Uterus (tissue), 3 donors: ENCODE measurements at regions not wholly inside any gene's neighbourhood (a gene's known extent, or its start where the extent isn't known, plus 50 kb on each side); places are given as distances from the start of the nearest gene placed in this dataset.

Source experiments
- DNase-seq, 2 donors: peaks; one replicate each; pipeline ENCODE4 v3.0.0-alpha.2; 2019 to 2020
- H3K27ac ChIP-seq, 2 donors: fragments of 200-600 bp; sonication (generic); 1 replicate in 1 of 2; 2 replicates in 1 of 2; pipeline ENCODE4 v1.5.1; 2016 to 2018
- H3K27me3 ChIP-seq, 2 donors: fragments of 200-600 bp; sonication (generic); one replicate each; pipeline ENCODE4 v1.5.1; 2018 to 2019; ENCODE audit warnings: control low read depth in 1 of 2
- H3K36me3 ChIP-seq, 2 donors: fragments of 200-600 bp; sonication (generic); one replicate each; pipeline ENCODE4 v1.5.1; 2019; ENCODE audit warnings: control low read depth in 1 of 2
- H3K4me1 ChIP-seq, 2 donors: fragments of 200-600 bp; sonication (generic); one replicate each; pipeline ENCODE4 v1.5.1; 2018 to 2019; ENCODE audit warnings: control low read depth in 1 of 2
- H3K4me3 ChIP-seq, 2 donors: fragments of 200-600 bp; sonication (generic); 1 replicate in 1 of 2; 2 replicates in 1 of 2; pipeline ENCODE4 v1.5.1; 2018 to 2019; ENCODE audit warnings: mild to moderate bottlenecking in 1 of 2
- H3K9me3 ChIP-seq, 2 donors: fragments of 200-600 bp; sonication (generic); one replicate each; pipeline ENCODE4 v1.5.1; 2019; ENCODE audit warnings: control low read depth in 1 of 2
- CTCF ChIP-seq, 4 experiments: fragments of 200-600 bp in 2 of 4; fragments of 450-650 bp in 2 of 4; sonication (generic) in 2 of 4; IDR thresholded peaks; one replicate each; pipeline ENCODE4 v1.5.1; 2016 to 2019; ENCODE audit warnings: antibody characterized with exemption in 4 of 4, mild to moderate bottlenecking in 2 of 4, moderate library complexity in 1 of 4
- POLR2A ChIP-seq, 2 donors: fragments of 450-650 bp; IDR thresholded peaks; one replicate each; pipeline ENCODE4 v1.6.1; 2016; ENCODE audit warnings: antibody characterized with exemption in 2 of 2, mild to moderate bottlenecking in 1 of 2, moderate library complexity in 1 of 2
- intact Hi-C: fragments of 100-400 bp; cut with DNase I; formaldehyde crosslinking; loops from one replicate; pipeline ENCODE4 v1.15.1; 2023; ENCODE audit warnings: low total_unique reads
- donor health status: DM: yes; HTN: yes; CAD: no.

- Histone ChIP-seq H3K4me3 (no peak overlapping the region), H3K27me3 (no peaks in the 10 kb centered on the region), H3K9me3 (no peaks in the 10 kb centered on the region), H3K27ac (no peak overlapping the region), H3K36me3 (no peaks in the 10 kb centered on the region), H3K4me1 (no peaks in the 10 kb centered on the region)
- TF ChIP-seq CTCF (IDR thresholded peaks at IDR 0.05) (no peak), POLR2A (IDR thresholded peaks at IDR 0.05) (no peak)
- DNase-seq = no peak
- intact Hi-C loops = no loop called here
These were observed 432.7 kb upstream of the ARID1B start for GRCh38 chr6:156344491-156344890.

GRCh38 chr6:156337801-156338200 lies 439.4 kb upstream of the ARID1B start:
- H3K36me3 ChIP-seq = no peaks in the 10 kb centered on the region
- H3K9me3 ChIP-seq = no peaks in the 10 kb centered on the region
- DNase-seq = no peak
- intact Hi-C loops = no loop called here
- H3K4me1 ChIP-seq = no peaks in the 10 kb centered on the region
- TF ChIP-seq CTCF (IDR thresholded peaks at IDR 0.05) = no peak
- H3K27ac ChIP-seq = no peak overlapping the region
- no peaks in the 10 kb centered on the region for H3K27me3 ChIP-seq
- H3K4me3 ChIP-seq = no peak overlapping the region

GRCh38 chr6:156336733-156337132 lies 440.4 kb upstream of the ARID1B start:
- DNase-seq = no peak
- H3K27ac ChIP-seq = no peak overlapping the region
- no peaks in the 10 kb centered on the region for H3K27me3 ChIP-seq
- H3K4me1 ChIP-seq = no peaks in the 10 kb centered on the region
- H3K36me3 ChIP-seq = no peaks in the 10 kb centered on the region
- intact Hi-C loops = no loop called here
- no peaks in the 10 kb centered on the region for H3K9me3 ChIP-seq
- no peak for TF ChIP-seq POLR2A (IDR thresholded peaks at IDR 0.05)
- no peak for TF ChIP-seq CTCF (IDR thresholded peaks at IDR 0.05)
- H3K4me3 ChIP-seq = no peak overlapping the region

GRCh38 chr6:156336089-156336488 lies 441.1 kb upstream of the ARID1B start:
- Histone ChIP-seq H3K36me3 (no peaks in the 10 kb centered on the region), H3K9me3 (no peaks in the 10 kb centered on the region), H3K27ac (no peak overlapping the region), H3K27me3 (no peaks in the 10 kb centered on the region), H3K4me3 (no peak overlapping the region), H3K4me1 (no peaks in the 10 kb centered on the region)
- TF ChIP-seq CTCF (IDR thresholded peaks at IDR 0.05) = no peak
- no peak for TF ChIP-seq POLR2A (IDR thresholded peaks at IDR 0.05)
- intact Hi-C loops = no loop called here
- DNase-seq = no peak

GRCh38 chr6:156334966-156335365 lies 442.2 kb upstream of the ARID1B start:
- Histone ChIP-seq H3K9me3 (no peaks in the 10 kb centered on the region), H3K36me3 (no peaks in the 10 kb centered on the region), H3K27ac (no peak overlapping the region), H3K4me3 (no peak overlapping the region), H3K4me1 (no peaks in the 10 kb centered on the region), H3K27me3 (no peaks in the 10 kb centered on the region)
- DNase-seq = no peak
- intact Hi-C loops = no loop called here
- TF ChIP-seq CTCF (IDR thresholded peaks at IDR 0.05) = no peak
- no peak for TF ChIP-seq POLR2A (IDR thresholded peaks at IDR 0.05)
